ENCODE measurements at regions not wholly inside any gene's neighbourhood (a gene's known extent, or its start where the extent isn't known, plus 50 kb on each side); places are given as distances from the start of the nearest gene placed in this dataset.

GRCh38 chr20:39302312-39302711, 340.2 kb downstream of the DHX35 start:
- Histone ChIP-seq H3K27me3 (peaks cover 0 to 2% (median 0%) of the 10 kb centered on the region in 9 donors), H3K27ac (no peak overlapping the region), H3K36me3 (no peaks in the 10 kb centered on the region), H3K4me1 (no peaks in the 10 kb centered on the region), H3K4me3 (no peak overlapping the region), H3K9me3 (no peaks in the 10 kb centered on the region)
- ATAC-seq: no peak
- TF ChIP-seq, protein P1, sequence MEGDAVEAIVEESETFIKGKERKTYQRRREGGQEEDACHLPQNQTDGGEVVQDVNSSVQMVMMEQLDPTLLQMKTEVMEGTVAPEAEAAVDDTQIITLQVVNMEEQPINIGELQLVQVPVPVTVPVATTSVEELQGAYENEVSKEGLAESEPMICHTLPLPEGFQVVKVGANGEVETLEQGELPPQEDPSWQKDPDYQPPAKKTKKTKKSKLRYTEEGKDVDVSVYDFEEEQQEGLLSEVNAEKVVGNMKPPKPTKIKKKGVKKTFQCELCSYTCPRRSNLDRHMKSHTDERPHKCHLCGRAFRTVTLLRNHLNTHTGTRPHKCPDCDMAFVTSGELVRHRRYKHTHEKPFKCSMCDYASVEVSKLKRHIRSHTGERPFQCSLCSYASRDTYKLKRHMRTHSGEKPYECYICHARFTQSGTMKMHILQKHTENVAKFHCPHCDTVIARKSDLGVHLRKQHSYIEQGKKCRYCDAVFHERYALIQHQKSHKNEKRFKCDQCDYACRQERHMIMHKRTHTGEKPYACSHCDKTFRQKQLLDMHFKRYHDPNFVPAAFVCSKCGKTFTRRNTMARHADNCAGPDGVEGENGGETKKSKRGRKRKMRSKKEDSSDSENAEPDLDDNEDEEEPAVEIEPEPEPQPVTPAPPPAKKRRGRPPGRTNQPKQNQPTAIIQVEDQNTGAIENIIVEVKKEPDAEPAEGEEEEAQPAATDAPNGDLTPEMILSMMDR (IDR thresholded peaks at IDR 0.05): no peak
- no peak for TF ChIP-seq POLR2A (IDR thresholded peaks at IDR 0.05)
- intact Hi-C loops (cut with DNase I): no loop called here
- DNase-seq: no peak
- WGBS, 4 donors: 87 to 90% (median 88%) methylated on average over 4 of the region's 4 CpGs

- intact Hi-C loops (cut with DNase I): no loop called here
- H3K4me1 ChIP-seq: no peaks in the 10 kb centered on the region
- ATAC-seq: no peak
- no peaks in the 10 kb centered on the region for H3K36me3 ChIP-seq
- H3K27me3 ChIP-seq: no peaks in the 10 kb centered on the region
- no peak overlapping the region for H3K4me3 ChIP-seq
- TF ChIP-seq, protein P1 (IDR thresholded peaks at IDR 0.05): no peak
- no peak for TF ChIP-seq POLR2A (IDR thresholded peaks at IDR 0.05)
- H3K27ac ChIP-seq: no peak overlapping the region
- 77 to 85% (median 83%) methylated on average over 2 of the region's 2 CpGs for WGBS, 4 donors
- no peak for DNase-seq
- H3K9me3 ChIP-seq: no peaks in the 10 kb centered on the region
These were observed 337.6 kb downstream of the DHX35 start for GRCh38 chr20:39299783-39300182.

DNA sequence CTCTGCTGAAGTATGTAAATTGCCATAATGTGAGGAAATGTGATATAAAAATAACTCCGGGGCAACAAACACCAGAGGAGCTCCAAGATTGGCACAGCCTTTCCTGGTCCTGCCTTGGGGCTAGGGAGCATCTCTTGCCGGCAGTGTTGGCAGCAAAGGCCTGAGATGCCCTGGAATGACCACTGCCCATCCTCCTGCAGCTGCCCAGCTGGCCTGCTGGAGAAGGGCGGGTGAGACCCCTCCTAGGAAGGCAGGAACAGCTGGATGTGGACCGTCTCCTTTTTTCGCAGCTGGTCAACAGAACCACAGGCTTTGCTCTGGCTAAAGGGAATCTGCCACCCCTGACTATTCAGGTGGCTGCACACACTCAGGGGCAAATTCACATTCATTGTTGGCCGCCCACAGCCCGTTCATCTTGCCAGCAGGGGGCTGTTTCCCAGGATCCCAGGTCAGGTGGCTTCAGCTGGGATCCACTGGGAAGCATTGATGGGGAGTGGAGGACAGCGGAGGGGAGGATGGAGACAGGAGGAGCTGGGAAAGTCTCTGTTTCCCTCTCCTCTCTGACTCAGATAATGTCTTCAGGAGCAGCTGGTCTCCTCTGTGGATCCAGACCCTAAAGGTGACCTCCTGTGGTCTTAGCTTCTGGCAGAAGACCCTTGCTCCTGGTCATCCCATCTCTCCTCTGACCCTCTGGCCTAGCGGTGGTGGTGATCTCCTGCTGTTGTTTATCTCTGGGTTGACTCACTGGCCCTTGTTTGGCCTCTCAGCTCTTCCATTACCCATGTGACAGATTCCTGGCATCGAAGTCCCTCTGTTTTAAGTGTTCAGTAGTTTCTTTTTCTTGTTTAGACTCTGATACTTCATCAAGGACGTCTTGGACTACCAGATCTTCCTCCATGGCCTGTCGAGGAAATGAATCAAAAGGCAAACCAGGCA, 336.7 kb downstream of the DHX35 start:
- Histone ChIP-seq H3K27ac (no peak overlapping the region), H3K27me3 (no peaks in the 10 kb centered on the region), H3K9me3 (no peaks in the 10 kb centered on the region), H3K36me3 (no peaks in the 10 kb centered on the region), H3K4me3 (no peak overlapping the region), H3K4me1 (peaks cover 0 to 2% (median 0%) of the 10 kb centered on the region in 12 donors)
- TF ChIP-seq, protein P1 (IDR thresholded peaks at IDR 0.05): no peak
- TF ChIP-seq POLR2A (IDR thresholded peaks at IDR 0.05): no peak
- intact Hi-C loops (cut with DNase I): no loop called here
- 58 to 65% (median 62%) methylated on average over 12 of the region's 12 CpGs for WGBS, 4 donors
- DNase-seq (no peak), ATAC-seq (no peak)

DNA sequence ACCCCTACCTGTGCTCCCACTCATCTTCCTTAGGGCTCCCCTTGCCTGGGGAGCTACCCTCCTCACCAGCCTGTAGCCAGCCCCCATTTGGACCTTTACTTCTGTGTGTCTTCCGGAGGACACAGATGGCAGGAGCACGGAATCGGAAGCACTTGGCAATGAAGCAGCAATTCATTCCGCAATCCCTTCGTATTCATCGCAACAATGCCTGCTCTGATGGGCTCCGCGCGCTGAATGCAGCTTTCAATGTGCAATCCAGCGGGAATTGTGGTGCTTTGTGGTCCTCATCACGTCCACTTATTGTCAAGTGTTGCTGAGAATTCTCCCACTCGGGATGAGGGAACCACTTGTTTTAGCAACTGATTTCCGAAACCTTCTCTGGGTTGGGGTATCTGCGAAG, 336.0 kb downstream of the DHX35 start:
- H3K4me3 ChIP-seq: no peak overlapping the region
- no peak for ATAC-seq
- peaks cover 0 to 2% (median 0%) of the 10 kb centered on the region in 12 donors for H3K4me1 ChIP-seq
- no peaks in the 10 kb centered on the region for H3K9me3 ChIP-seq
- no peaks in the 10 kb centered on the region for H3K27me3 ChIP-seq
- 81 to 85% (median 82%) methylated on average over 14 of the region's 14 CpGs for WGBS, 4 donors
- DNase-seq: no peak
- no peak overlapping the region for H3K27ac ChIP-seq
- intact Hi-C loops (cut with DNase I): no loop called here
- TF ChIP-seq, protein P1 (IDR thresholded peaks at IDR 0.05): no peak
- no peak for TF ChIP-seq POLR2A (IDR thresholded peaks at IDR 0.05)
- no peaks in the 10 kb centered on the region for H3K36me3 ChIP-seq
